Dermis blood vessel endothelial cell (primary cell): ENCODE measurements at regions not wholly inside any gene's neighbourhood (a gene's known extent, or its start where the extent isn't known, plus 50 kb on each side); places are given as distances from the start of the nearest gene placed in this dataset.

ENCODE experiments used
- DNase-seq: peaks from one replicate; pipeline ENCODE4 v3.0.0; 2010

GRCh38 chr11:128215238-128215882 lies 372.0 kb downstream of the ETS1 start:
- DNase-seq = no peak

- no peak for DNase-seq
Observed at GRCh38 chr11:128214263-128214662, 373.1 kb downstream of the ETS1 start.

DNA sequence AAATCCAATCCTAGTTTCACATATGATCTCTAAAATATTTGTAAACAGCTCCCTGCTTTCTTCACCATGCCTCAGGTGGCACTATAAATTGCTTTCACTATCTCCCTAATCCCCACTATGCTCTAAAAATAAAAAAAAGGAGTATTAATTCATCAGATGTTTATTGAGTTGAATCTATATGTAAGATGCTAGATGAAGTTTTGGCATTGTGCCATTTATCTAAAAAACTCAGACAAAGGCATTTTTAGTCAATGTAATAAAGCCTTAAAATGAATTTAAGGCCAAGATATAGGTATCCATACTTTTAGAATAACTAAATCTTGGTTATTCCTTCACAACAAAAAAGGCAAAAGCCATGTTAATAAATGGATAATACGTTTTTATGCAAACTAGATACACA lies 373.9 kb downstream of the ETS1 start:
- DNase-seq = no peak

DNA sequence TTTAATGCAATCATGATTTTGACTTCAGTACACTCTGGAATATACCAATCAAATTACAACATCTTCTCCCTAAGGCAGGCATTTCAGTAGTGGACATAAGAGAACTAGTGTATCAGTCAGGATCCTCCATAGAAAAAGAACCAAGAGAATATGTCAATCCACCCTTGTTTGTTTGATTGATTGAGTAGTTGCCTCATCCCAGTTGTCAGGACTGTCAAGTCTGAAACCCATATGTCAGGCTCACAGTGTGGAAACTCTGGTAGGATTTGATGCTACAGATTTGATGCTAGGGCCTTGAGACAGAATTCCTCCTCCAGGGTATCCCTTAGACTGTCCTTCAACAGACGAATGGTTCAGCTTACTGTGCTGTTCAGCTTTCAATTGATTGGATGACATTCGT lies 375.0 kb downstream of the ETS1 start:
- no peak for DNase-seq

DNA sequence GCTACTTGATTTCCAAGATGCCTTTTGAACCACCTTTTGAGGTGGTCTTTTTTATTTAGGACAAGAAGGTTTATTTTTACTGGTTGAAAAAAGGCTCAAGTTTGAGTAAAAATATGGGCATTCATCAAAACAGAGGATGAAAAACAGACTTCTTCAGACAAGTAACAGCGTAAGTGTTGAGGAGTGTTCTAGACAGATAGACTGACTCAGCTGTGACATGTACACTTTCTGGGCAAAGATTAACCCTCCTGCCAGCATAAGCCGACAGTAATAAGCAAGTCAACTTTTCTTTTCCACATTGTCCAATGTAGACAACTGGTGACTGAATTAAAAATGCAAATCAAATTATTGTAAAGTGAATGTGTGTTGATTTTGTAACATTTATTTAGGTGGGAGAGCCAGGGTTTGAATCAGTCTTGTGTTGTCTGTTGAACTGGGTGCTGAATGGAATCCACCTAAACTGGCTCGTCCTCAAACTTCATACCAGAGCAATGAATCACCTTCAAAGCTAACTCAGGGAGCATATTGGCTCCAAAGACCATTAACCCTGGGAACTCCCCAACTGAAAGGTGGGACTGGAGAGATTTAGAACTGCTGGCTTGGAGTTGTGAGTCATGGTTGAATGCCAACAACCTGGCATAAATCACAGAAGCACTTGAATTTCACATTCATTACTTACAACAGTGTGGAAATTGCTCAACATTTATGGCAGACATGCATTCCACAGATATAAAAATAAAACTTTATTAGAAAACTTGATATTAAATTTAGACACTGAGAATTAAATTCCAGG lies 377.0 kb downstream of the ETS1 start:
- DNase-seq = peak; percentile 95

- DNase-seq = no peak
Observed at GRCh38 chr11:128209138-128209435, 378.3 kb downstream of the ETS1 start.

GRCh38 chr11:128208329-128209137 lies 378.8 kb downstream of the ETS1 start:
- peak; percentile 98 for DNase-seq

GRCh38 chr11:128207861-128208321 lies 379.5 kb downstream of the ETS1 start:
- DNase-seq = peak; percentile 94

- no peak for DNase-seq
Observed at GRCh38 chr11:128206461-128206860, 380.9 kb downstream of the ETS1 start.

- DNase-seq = no peak
Observed at GRCh38 chr11:128205796-128206195, 381.6 kb downstream of the ETS1 start.

DNA sequence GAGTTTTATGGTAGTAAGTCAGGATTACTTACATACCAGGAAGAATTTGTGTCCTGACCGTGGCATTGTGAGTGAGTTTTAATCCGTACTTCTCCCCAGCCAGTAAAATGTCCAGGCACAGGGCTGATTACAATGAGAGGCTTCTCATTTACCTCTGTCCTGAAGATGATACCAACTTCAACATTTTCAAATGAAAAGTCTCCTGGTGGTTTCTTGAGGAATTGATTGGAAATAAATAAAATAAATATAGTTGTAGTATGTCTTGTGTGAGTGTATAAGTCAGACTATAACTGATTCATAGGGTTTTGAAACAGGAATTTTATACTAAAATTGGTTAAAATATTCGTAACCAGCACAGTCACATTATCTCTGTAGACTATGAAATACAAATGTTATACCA lies 382.5 kb downstream of the ETS1 start:
- DNase-seq = no peak

DNA sequence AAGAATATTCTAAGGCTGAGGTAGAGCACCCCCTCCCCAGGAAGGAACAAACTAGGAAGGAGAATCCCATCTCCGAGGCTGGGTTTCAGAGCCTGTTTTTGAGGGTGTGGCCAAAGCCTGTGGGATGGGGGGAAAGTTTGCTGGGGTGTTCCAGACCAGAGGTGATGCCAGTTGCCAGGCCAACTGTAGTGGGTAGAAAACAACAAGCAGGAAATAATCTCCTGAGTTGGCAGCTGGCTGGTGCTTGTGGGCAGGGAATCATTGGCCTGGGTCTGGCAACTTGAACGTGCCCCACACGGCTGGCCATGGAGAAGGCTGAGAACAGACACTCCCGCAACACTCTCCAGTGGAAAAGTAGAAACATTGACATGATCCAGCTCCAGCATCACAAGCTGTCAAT lies 385.6 kb downstream of the ETS1 start:
- DNase-seq = no peak

DNA sequence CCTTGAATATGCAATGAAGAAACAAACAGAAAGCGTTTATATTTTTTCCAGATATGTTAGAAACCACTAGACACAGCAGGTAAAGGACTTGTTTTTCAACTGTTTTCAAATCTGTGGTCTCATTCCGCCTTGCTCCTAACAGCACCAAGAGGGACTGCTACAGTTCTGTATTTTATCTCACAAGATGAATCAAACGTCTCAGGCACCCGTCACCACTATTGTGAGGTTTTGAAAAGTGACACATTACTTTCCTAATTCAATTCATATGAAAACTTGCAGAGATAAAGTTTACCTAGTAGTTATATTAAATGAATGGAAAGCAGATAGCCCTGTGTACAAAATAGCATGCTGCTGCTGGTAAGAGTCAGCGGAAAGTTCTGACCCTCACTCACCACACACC lies 386.3 kb downstream of the ETS1 start:
- DNase-seq = no peak

DNA sequence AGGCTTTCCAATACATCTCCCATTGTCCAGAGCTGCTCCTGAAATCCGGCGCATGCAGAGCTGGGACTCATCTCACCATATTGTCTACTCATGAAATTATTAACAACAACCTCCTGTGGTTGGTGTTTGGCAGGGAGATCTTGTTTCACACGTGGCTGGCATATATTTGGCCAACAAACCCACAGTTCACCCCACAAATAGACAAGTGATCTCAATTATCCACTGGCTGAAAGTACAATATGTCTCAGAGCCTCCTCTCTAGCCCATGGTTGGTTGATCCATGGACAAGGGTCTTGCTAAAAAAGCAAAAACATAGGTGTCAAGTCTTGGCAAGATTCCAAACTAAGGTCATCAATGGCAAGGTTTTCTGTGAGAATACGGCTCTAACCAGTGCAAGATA lies 386.9 kb downstream of the ETS1 start:
- no peak for DNase-seq

- DNase-seq = peak; percentile 28
Observed at GRCh38 chr11:128198216-128198772, 389.1 kb downstream of the ETS1 start.

DNA sequence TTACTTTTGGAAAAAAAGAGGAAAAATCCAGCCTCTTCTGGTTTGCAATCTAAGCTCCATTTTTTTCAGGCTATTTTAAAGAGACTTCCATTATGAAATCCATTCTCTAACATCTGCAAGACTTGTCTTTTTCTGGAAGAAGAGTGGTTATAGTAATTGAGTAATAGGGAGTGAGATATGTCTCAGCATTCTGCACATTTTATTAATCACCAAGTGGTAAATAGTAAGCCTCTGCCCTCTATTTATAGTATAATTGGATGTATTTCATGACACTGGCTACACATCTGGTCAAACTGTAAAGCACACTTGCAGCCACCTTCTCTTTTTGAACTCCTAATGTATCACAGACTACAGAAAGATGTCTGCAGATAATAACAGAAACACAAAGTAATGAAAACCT lies 391.1 kb downstream of the ETS1 start:
- DNase-seq = no peak

- no peak for DNase-seq
Observed at GRCh38 chr11:128195756-128196155, 391.6 kb downstream of the ETS1 start.

GRCh38 chr11:128195057-128195751 lies 392.2 kb downstream of the ETS1 start:
- DNase-seq = peak; percentile 94

- no peak for DNase-seq
Observed at GRCh38 chr11:128194216-128194615, 393.1 kb downstream of the ETS1 start.

DNA sequence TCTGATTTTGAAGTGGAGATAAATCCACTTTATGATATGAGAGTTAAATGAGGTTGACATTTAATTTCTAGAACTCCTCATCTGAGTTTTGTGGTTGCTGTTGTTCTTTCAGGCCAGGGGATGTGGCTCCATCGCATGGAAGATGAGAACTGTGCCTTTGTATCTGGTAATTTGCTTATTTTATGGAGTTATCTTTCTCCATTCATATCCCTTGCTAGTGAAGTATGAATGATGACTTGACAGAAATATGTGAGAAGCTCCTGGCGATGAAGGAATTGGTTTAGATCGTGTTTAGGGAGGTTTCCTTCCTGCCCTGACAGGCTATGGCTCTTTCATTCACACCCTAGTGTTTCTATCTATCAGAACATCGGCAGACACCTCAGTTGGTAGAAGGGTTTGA lies 393.7 kb downstream of the ETS1 start:
- no peak for DNase-seq

GRCh38 chr11:128190312-128190711 lies 397.0 kb downstream of the ETS1 start:
- DNase-seq = no peak

GRCh38 chr11:128189823-128190222 lies 397.5 kb downstream of the ETS1 start:
- no peak for DNase-seq
